Loucy (cell line): ENCODE measurements at regions not wholly inside any gene's neighbourhood (a gene's known extent, or its start where the extent isn't known, plus 50 kb on each side); places are given as distances from the start of the nearest gene placed in this dataset.

ENCODE experiments used
- EZH2phosphoT487 ChIP-seq: fragments of 200-600 bp; IDR thresholded peaks from 2 replicates; pipeline ENCODE4 v1.6.1; 2018; ENCODE audit warnings: antibody characterized with exemption, mild to moderate bottlenecking, moderate library complexity, borderline replicate concordance
- TF ChIP-seq, protein P1 (sequence below): fragments of 200-600 bp; sonication (generic); conservative IDR thresholded peaks from 2 replicates; pipeline ENCODE4 v1.5.1; 2014; ENCODE audit warnings: mild to moderate bottlenecking, antibody characterized with exemption, low read length

DNA sequence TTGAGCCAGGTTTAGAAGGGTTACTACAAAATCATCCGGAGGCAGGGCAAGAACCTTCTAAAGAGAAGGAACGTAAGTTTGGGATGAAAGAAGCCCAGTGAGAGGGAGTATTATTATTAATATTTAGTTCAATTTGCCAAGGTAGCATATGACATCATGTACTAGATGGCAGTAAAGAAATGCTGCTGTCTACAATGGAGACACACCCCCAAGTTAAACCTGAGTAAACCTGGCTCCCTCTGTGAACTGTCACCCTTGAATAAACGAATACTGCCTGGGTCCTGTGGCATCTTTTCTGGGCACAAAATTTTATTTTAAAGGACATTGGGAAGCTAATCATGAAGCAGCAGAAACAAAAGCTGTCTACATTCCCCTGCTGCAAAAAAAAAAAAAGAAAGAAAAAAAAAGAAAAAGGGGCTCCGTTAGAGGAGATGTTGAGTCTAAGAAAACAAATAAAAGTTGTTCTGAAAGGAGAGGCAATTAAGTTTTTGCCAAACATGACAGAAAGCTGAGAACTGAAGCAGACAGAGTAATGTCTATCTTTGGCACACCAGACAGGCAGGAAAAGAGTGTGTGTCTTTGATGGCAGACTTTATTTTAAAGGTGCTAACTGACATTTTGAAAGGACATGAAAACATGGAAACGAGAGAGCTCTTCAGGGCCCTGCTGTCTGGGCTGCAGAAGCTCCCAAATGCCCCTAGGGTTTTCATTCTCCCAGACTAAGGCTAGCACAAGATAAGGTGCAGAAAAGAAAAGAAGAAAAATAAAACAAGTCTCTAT is 557.7 kb upstream of the CHAC2 start:
- TF ChIP-seq, protein P1, sequence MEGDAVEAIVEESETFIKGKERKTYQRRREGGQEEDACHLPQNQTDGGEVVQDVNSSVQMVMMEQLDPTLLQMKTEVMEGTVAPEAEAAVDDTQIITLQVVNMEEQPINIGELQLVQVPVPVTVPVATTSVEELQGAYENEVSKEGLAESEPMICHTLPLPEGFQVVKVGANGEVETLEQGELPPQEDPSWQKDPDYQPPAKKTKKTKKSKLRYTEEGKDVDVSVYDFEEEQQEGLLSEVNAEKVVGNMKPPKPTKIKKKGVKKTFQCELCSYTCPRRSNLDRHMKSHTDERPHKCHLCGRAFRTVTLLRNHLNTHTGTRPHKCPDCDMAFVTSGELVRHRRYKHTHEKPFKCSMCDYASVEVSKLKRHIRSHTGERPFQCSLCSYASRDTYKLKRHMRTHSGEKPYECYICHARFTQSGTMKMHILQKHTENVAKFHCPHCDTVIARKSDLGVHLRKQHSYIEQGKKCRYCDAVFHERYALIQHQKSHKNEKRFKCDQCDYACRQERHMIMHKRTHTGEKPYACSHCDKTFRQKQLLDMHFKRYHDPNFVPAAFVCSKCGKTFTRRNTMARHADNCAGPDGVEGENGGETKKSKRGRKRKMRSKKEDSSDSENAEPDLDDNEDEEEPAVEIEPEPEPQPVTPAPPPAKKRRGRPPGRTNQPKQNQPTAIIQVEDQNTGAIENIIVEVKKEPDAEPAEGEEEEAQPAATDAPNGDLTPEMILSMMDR, result no peak
- no peak for TF ChIP-seq EZH2phosphoT487
